Lower leg skin (tissue), 4 donors: ENCODE measurements at regions not wholly inside any gene's neighbourhood (a gene's known extent, or its start where the extent isn't known, plus 50 kb on each side); places are given as distances from the start of the nearest gene placed in this dataset.

Source experiments
- DNase-seq, 2 donors: peaks; one replicate each; pipeline ENCODE4 v3.0.0-alpha.2; 2019; ENCODE audit warnings: low spot score in 2 of 2
- H3K4me3 ChIP-seq: fragments of 200-600 bp; sonication (generic); 2 replicates; pipeline ENCODE4 v1.5.1; 2017; ENCODE audit warnings: mild to moderate bottlenecking, low read depth; ENCODE audit not compliant: poor library complexity, severe bottlenecking
- CTCF ChIP-seq, 3 donors: fragments of 450-650 bp; IDR thresholded peaks; one replicate each; pipeline ENCODE4 v1.5.1; 2016; ENCODE audit warnings: antibody characterized with exemption in 3 of 3, mild to moderate bottlenecking in 3 of 3, moderate library complexity in 2 of 3
- POLR2A ChIP-seq, 2 donors: fragments of 450-650 bp; IDR thresholded peaks; one replicate each; pipeline ENCODE4 v1.6.1; 2016 to 2017; ENCODE audit warnings: antibody characterized with exemption in 2 of 2, mild to moderate bottlenecking in 1 of 2, moderate library complexity in 1 of 2
- WGBS, 2 donors: methylation state at CpG; one replicate each; pipeline ENCODE4 v1.1.5; 2018; 5-methylcytosine and 5-hydroxymethylcytosine counted together
- intact Hi-C: fragments of 100-400 bp; cut with DNase I; formaldehyde crosslinking; loops from one replicate; pipeline ENCODE4 v1.15.0; 2023; ENCODE audit warnings: low total_unique reads

- TF ChIP-seq CTCF (IDR thresholded peaks at IDR 0.05) (no peak), POLR2A (IDR thresholded peaks at IDR 0.05) (no peak)
- 76 to 96% methylated on average over 1 of the region's 1 CpG for WGBS, 2 donors
- DNase-seq, result no peak
- intact Hi-C loops, result no loop called here
- no peak overlapping the region for H3K4me3 ChIP-seq
Measured at GRCh38 chr4:153044036-153044435, 107.9 kb downstream of the FHDC1 start.

GRCh38 chr4:153045111-153045982 is 109.2 kb downstream of the FHDC1 start:
- no peak for TF ChIP-seq POLR2A (IDR thresholded peaks at IDR 0.05)
- TF ChIP-seq CTCF (IDR thresholded peaks at IDR 0.05), result no peak
- 65% methylated on average over 4 of the region's 4 CpGs for WGBS, 2 donors
- intact Hi-C loops, result no loop called here
- peak in 1 of 2 donors; percentile 53 for DNase-seq
- no peak overlapping the region for H3K4me3 ChIP-seq

GRCh38 chr4:153058671-153059060 is 122.5 kb downstream of the FHDC1 start:
- TF ChIP-seq CTCF (IDR thresholded peaks at IDR 0.05) (no peak), POLR2A (IDR thresholded peaks at IDR 0.05) (no peak)
- 81 to 85% methylated on average over 3 of the region's 3 CpGs for WGBS, 2 donors

GRCh38 chr4:153060196-153060595 is 124.1 kb downstream of the FHDC1 start:
- TF ChIP-seq POLR2A (IDR thresholded peaks at IDR 0.05) (no peak), CTCF (IDR thresholded peaks at IDR 0.05) (no peak)
- intact Hi-C loops, result no loop called here
- DNase-seq, result peak in 1 of 2 donors; percentile 46
- H3K4me3 ChIP-seq, result no peak overlapping the region
- 80 to 85% methylated on average over 6 of the region's 6 CpGs for WGBS, 2 donors

More at GRCh38 chr4:153058671-153059060, 122.5 kb downstream of the FHDC1 start:
- intact Hi-C loops, result no loop called here
- no peak overlapping the region for H3K4me3 ChIP-seq
- DNase-seq, result peak in 1 of 2 donors; percentile 18

GRCh38 chr4:153061971-153062370 is 125.8 kb downstream of the FHDC1 start:
- 83 to 96% methylated on average over 2 of the region's 2 CpGs for WGBS, 2 donors
- H3K4me3 ChIP-seq, result no peak overlapping the region
- DNase-seq, result no peak
- no peak for TF ChIP-seq CTCF (IDR thresholded peaks at IDR 0.05)
- intact Hi-C loops, result no loop called here
